H1 (cell line): ENCODE measurements at regions not wholly inside any gene's neighbourhood (a gene's known extent, or its start where the extent isn't known, plus 50 kb on each side); places are given as distances from the start of the nearest gene placed in this dataset.

ENCODE experiments used
- CTCF ChIA-PET: fragments of 300-600 bp; sonication (Branson Sonifier 250); formaldehyde crosslinking; loops from one replicate; lab custom pipeline; 2021; ENCODE audit not compliant: partially characterized antibody; lab: Charles Lee
- POLR2A ChIA-PET: fragments of 300-600 bp; sonication (Branson Sonifier 250); formaldehyde crosslinking; loops from one replicate; lab custom pipeline; 2021; ENCODE audit warnings: inconsistent platforms; ENCODE audit not compliant: partially characterized antibody; lab: Charles Lee
- DNase-seq, 2 experiments: peaks; one replicate each; pipeline versions ENCODE4 v3.0.0 to v3.0.0-alpha.2; 2010 to 2022; ENCODE audit warnings: low spot score in 2 of 2, low read depth in 1 of 2, mixed read lengths in 1 of 2
- FAIRE-seq: peaks from 2 replicates; lab custom pipeline; 2011; peaks lifted over from hg19 to GRCh38; lab: Jason Lieb, UNC
- H2AFZ ChIP-seq: 2 replicates; pipeline ENCODE4 v1.8.1; 2012; ENCODE audit warnings: low read length, inconsistent platforms
- H2AK5ac ChIP-seq: 2 replicates; pipeline ENCODE4 v1.6.1; 2013; ENCODE audit warnings: low read depth, low read length
- H2BK120ac ChIP-seq: replicated peaks from 2 replicates; pipeline ENCODE3; 2013; ENCODE audit warnings: low read depth, low read length, inconsistent platforms
- H2BK12ac ChIP-seq: 2 replicates; pipeline ENCODE4 v1.6.1; 2013; ENCODE audit warnings: low read depth, low read length
- H2BK15ac ChIP-seq: 2 replicates; pipeline ENCODE4 v1.6.1; 2013; ENCODE audit warnings: low read length
- H2BK20ac ChIP-seq: 2 replicates; pipeline ENCODE4 v1.6.1; 2013; ENCODE audit warnings: low read length
- H2BK5ac ChIP-seq: 2 replicates; pipeline ENCODE4 v1.6.1; 2013; ENCODE audit warnings: low read depth, low read length
- H3K14ac ChIP-seq: 2 replicates; pipeline ENCODE4 v1.6.1; 2013; ENCODE audit warnings: inconsistent platforms; ENCODE audit not compliant: insufficient read length
- H3K18ac ChIP-seq: 2 replicates; pipeline ENCODE4 v1.6.1; 2013; ENCODE audit warnings: low read length; ENCODE audit errors: extremely low read depth
- H3K23ac ChIP-seq: 2 replicates; pipeline ENCODE4 v1.6.1; 2013; ENCODE audit warnings: inconsistent platforms; ENCODE audit not compliant: insufficient read length
- H3K23me2 ChIP-seq: 2 replicates; pipeline ENCODE4 v1.6.1; 2013; ENCODE audit warnings: low read depth, low read length
- H3K27ac ChIP-seq: 2 replicates; pipeline ENCODE4 v1.6.1; 2011; ENCODE audit warnings: low read depth, low read length, inconsistent platforms
- H3K27me3 ChIP-seq, 4 experiments: replicated peaks in 1 of 4; 1 replicate in 1 of 4; 2 replicates in 3 of 4; pipeline versions ENCODE4 v1.6.1 to v1.8.1; 2011 to 2013; ENCODE audit warnings: low read length in 3 of 4, mild to moderate bottlenecking in 3 of 4, inconsistent platforms in 2 of 4, mixed read lengths in 2 of 4, moderate library complexity in 1 of 4; ENCODE audit not compliant: control insufficient read depth in 3 of 4, insufficient read depth in 3 of 4; ENCODE audit errors: extremely low read depth in 1 of 4
- H3K36me3 ChIP-seq, 4 experiments: 2 replicates each; pipeline versions ENCODE4 v1.6.1 to v1.8.1; 2011 to 2013; ENCODE audit warnings: mild to moderate bottlenecking in 4 of 4, low read length in 3 of 4, moderate library complexity in 2 of 4, control low read depth in 1 of 4, inconsistent platforms in 1 of 4; ENCODE audit not compliant: insufficient read depth in 4 of 4, control insufficient read depth in 2 of 4
- H3K4ac ChIP-seq: replicated peaks from 2 replicates; pipeline ENCODE3; 2013; ENCODE audit warnings: low read length, low read depth, mixed read lengths, inconsistent platforms; ENCODE audit not compliant: insufficient read length
- H3K4me1 ChIP-seq, 4 experiments: replicated peaks in 1 of 4; 1 replicate in 1 of 4; 2 replicates in 3 of 4; pipeline versions ENCODE4 v1.6.1 to v1.8.1; 2011 to 2013; ENCODE audit warnings: low read length in 3 of 4, inconsistent platforms in 2 of 4, mixed read lengths in 1 of 4; ENCODE audit not compliant: insufficient read depth in 4 of 4, control insufficient read depth in 3 of 4
- H3K4me2 ChIP-seq, 2 experiments: 2 replicates each; pipeline versions ENCODE4 v1.6.1 to v1.8.1; 2011 to 2013; ENCODE audit warnings: low read depth in 2 of 2, low read length in 2 of 2, control low read depth in 1 of 2, inconsistent platforms in 1 of 2, mild to moderate bottlenecking in 1 of 2; ENCODE audit not compliant: insufficient read depth in 1 of 2
- H3K4me3 ChIP-seq, 4 experiments: fragments of 200-600, 300-600 bp in 1 of 4; sonication (generic), shearing (Covaris generic), sonication (Bioruptor Twin) in 1 of 4; 2 replicates each; pipeline versions ENCODE4 v1.5.1 to v1.8.1; 2011 to 2016; ENCODE audit warnings: low read length in 4 of 4, low read depth in 3 of 4, control low read depth in 2 of 4, inconsistent platforms in 2 of 4, mild to moderate bottlenecking in 2 of 4, mixed read lengths in 1 of 4, moderate library complexity in 1 of 4; ENCODE audit not compliant: insufficient read depth in 2 of 4; ENCODE audit errors: extremely low read depth in 1 of 4
- H3K56ac ChIP-seq: replicated peaks from 2 replicates; pipeline ENCODE3; 2013; ENCODE audit warnings: low read depth, mild to moderate bottlenecking, mixed read lengths, low read length, inconsistent platforms; ENCODE audit not compliant: insufficient read length
- H3K79me1 ChIP-seq: 2 replicates; pipeline ENCODE4 v1.6.1; 2013; ENCODE audit warnings: low read depth, low read length, control low read depth
- H3K79me2 ChIP-seq, 2 experiments: 2 replicates each; pipeline versions ENCODE4 v1.6.1 to v1.8.1; 2012 to 2013; ENCODE audit warnings: low read length in 2 of 2, mild to moderate bottlenecking in 2 of 2, inconsistent platforms in 1 of 2; ENCODE audit not compliant: insufficient read depth in 2 of 2, control insufficient read depth in 1 of 2
- H3K9ac ChIP-seq, 4 experiments: replicated peaks in 1 of 4; 1 replicate in 1 of 4; 2 replicates in 3 of 4; pipeline versions ENCODE4 v1.6.1 to v1.8.1; 2011 to 2013; ENCODE audit warnings: low read depth in 3 of 4, low read length in 3 of 4, control low read depth in 2 of 4, mild to moderate bottlenecking in 2 of 4, moderate library complexity in 2 of 4, inconsistent platforms in 1 of 4; ENCODE audit errors: extremely low read depth in 1 of 4
- H3K9me3 ChIP-seq, 2 experiments: 2 replicates each; pipeline versions ENCODE4 v1.6.1 to v1.8.1; 2012 to 2013; ENCODE audit warnings: mild to moderate bottlenecking in 2 of 2, moderate library complexity in 2 of 2, control low read depth in 1 of 2, inconsistent platforms in 1 of 2, low read depth in 1 of 2, low read length in 1 of 2, mixed read lengths in 1 of 2; ENCODE audit not compliant: insufficient read depth in 2 of 2
- H4K20me1 ChIP-seq, 2 experiments: replicated peaks in 1 of 2; 2 replicates each; pipeline versions ENCODE3 to v1.8.1; 2011 to 2013; ENCODE audit warnings: inconsistent platforms in 2 of 2, low read length in 2 of 2, mild to moderate bottlenecking in 1 of 2; ENCODE audit not compliant: insufficient read depth in 2 of 2, control insufficient read depth in 1 of 2
- H4K5ac ChIP-seq: 2 replicates; pipeline ENCODE4 v1.6.1; 2013; ENCODE audit warnings: low read length, low read depth, mixed read lengths, inconsistent platforms; ENCODE audit not compliant: insufficient read length
- H4K8ac ChIP-seq: 2 replicates; pipeline ENCODE4 v1.8.0; 2013; ENCODE audit warnings: mild to moderate bottlenecking, moderate library complexity, low read length, inconsistent platforms; ENCODE audit not compliant: insufficient read depth; ENCODE audit errors: extremely low read depth
- H4K91ac ChIP-seq: replicated peaks from 2 replicates; pipeline ENCODE3; 2013; ENCODE audit warnings: low read length, mixed read lengths, inconsistent platforms; ENCODE audit not compliant: insufficient read length
- HDAC6 ChIP-seq: IDR thresholded peaks from one replicate; pipeline ENCODE4 v1.7.1; 2012; ENCODE audit warnings: low read depth, mild to moderate bottlenecking, inconsistent platforms, low read length, moderate library complexity
- RNF2 ChIP-seq: fragments of 200-900, 300-1000 bp; sonication (generic); IDR thresholded peaks from 2 replicates; pipeline ENCODE4 v1.7.1; 2016; ENCODE audit warnings: borderline replicate concordance, low read depth, mild to moderate bottlenecking, antibody characterized with exemption, low read length; ENCODE audit not compliant: poor library complexity, severe bottlenecking; ENCODE audit errors: missing control alignments
- SP1 ChIP-seq: IDR thresholded peaks from 2 replicates; pipeline ENCODE4 v1.6.1; 2011; ENCODE audit warnings: low read depth, low read length
- TAF1 ChIP-seq: IDR thresholded peaks from 2 replicates; pipeline ENCODE4 v1.6.1; 2011; ENCODE audit warnings: mild to moderate bottlenecking, low read depth, low read length
- WGBS, 2 experiments: shearing (Covaris generic) in 1 of 2; methylation state at CpG; one replicate each; pipeline versions ENCODE4 v1.1.6 to v1.1.7; 2013 to 2015; ENCODE audit warnings: low lambda C conversion rate in 2 of 2, mixed read lengths in 2 of 2, inconsistent platforms in 1 of 2, low coverage in 1 of 2, missing lambda C conversion rate in 1 of 2; ENCODE audit not compliant: insufficient replicate concordance in 2 of 2, insufficient coverage in 1 of 2, insufficient read length in 1 of 2; ENCODE audit errors: extremely low coverage in 1 of 2, missing lambda C conversion rate in 1 of 2; 5-methylcytosine and 5-hydroxymethylcytosine counted together

DNA sequence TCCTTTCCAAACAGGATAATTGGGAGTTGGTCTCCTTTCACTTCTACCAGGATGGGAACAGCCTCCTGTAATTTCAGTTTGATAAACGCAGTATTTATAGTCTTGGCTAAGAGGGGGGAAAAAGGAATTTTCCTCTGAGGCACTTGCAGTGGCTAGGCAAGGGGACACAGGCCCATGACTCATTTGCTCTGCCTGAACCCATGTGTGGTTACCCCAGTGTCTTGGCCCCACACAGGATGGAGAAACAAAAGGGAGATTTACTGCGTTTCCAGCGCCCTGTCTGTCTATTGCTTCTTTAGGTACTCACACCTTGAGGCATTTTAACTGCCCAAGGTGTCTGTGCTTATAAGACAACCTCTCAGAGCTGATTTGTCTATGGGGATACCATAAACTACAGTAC lies 74.8 kb upstream of the NEDD9 start:
- H3K4ac ChIP-seq, result no peak overlapping the region
- no peaks in the 10 kb centered on the region for H3K79me1 ChIP-seq
- no peak overlapping the region for H3K9ac ChIP-seq
- H3K4me2 ChIP-seq, result no peak overlapping the region
- H2BK15ac ChIP-seq, result no peak overlapping the region
- no peak overlapping the region for H2AK5ac ChIP-seq
- TF ChIP-seq HDAC6 (no peak), TAF1 (no peak), SP1 (no peak), RNF2 (no peak)
- H3K18ac ChIP-seq, result no peak overlapping the region
- ChIA-PET POLR2A (no interaction called here), CTCF (interaction anchor here (1.0 to 1.6 kb wide), 2 partner anchors 15 to 22 kb away, joined by 3 to 4 read pairs; no protein-coding TSS in a partner anchor)
- no peaks in the 10 kb centered on the region; the same call in 1 of the 2 replicates for H3K23me2 ChIP-seq
- H2AFZ ChIP-seq, result no peak overlapping the region
- H3K4me1 ChIP-seq, result no peaks in the 10 kb centered on the region
- WGBS, 2 experiments, result 83% methylated on average over 3 of the region's 3 CpGs; no CpG with 5 or more reads in 1 of the 2 experiments
- no peak overlapping the region for H3K27ac ChIP-seq
- H3K36me3 ChIP-seq, result no peaks in the 10 kb centered on the region
- H3K4me3 ChIP-seq, result no peak overlapping the region
- H3K56ac ChIP-seq, result no peak overlapping the region
- H4K91ac ChIP-seq, result no peak overlapping the region
- no peak overlapping the region for H2BK20ac ChIP-seq
- H3K27me3 ChIP-seq, result no peaks in the 10 kb centered on the region
- no peaks in the 10 kb centered on the region for H4K20me1 ChIP-seq
- no peak overlapping the region for H2BK12ac ChIP-seq
- no peak overlapping the region for H3K14ac ChIP-seq
- H4K5ac ChIP-seq, result no peak overlapping the region
- H2BK120ac ChIP-seq, result no peak overlapping the region
- no peak overlapping the region for H3K23ac ChIP-seq
- H3K9me3 ChIP-seq, result no peaks in the 10 kb centered on the region
- DNase-seq (no peak), FAIRE-seq (no peak)
- no peak overlapping the region for H4K8ac ChIP-seq
- no peak overlapping the region for H2BK5ac ChIP-seq
- no peaks in the 10 kb centered on the region for H3K79me2 ChIP-seq
